Liver (tissue), 8 donors: ENCODE measurements at regions not wholly inside any gene's neighbourhood (a gene's known extent, or its start where the extent isn't known, plus 50 kb on each side); places are given as distances from the start of the nearest gene placed in this dataset.

Experiments used
- DNase-seq: peaks from one replicate; pipeline ENCODE4 v3.0.0-alpha.2; 2017; ENCODE audit warnings: low spot score
- H3K27ac ChIP-seq, 2 donors: one replicate each; pipeline ENCODE4 v1.7.0; 2013; ENCODE audit warnings: inconsistent platforms in 2 of 2, low read length in 2 of 2, control low read depth in 1 of 2, low read depth in 1 of 2, mild to moderate bottlenecking in 1 of 2
- H3K27me3 ChIP-seq, 4 donors: one replicate each; pipeline versions ENCODE4 v1.6.1 to v1.7.0; 2013; ENCODE audit warnings: low read length in 3 of 4, inconsistent platforms in 1 of 4, mild to moderate bottlenecking in 1 of 4, moderate library complexity in 1 of 4; ENCODE audit not compliant: control insufficient read depth in 4 of 4, insufficient read depth in 4 of 4
- H3K36me3 ChIP-seq, 4 donors: one replicate each; pipeline versions ENCODE4 v1.6.1 to v1.7.0; 2013; ENCODE audit warnings: low read length in 3 of 4, mild to moderate bottlenecking in 3 of 4, low read depth in 1 of 4, moderate library complexity in 1 of 4; ENCODE audit not compliant: control insufficient read depth in 4 of 4, insufficient read depth in 3 of 4
- H3K4me1 ChIP-seq, 4 donors: one replicate each; pipeline versions ENCODE4 v1.6.1 to v1.7.0; 2013; ENCODE audit warnings: low read length in 3 of 4, mild to moderate bottlenecking in 3 of 4, moderate library complexity in 1 of 4; ENCODE audit not compliant: control insufficient read depth in 4 of 4, insufficient read depth in 4 of 4
- H3K4me3 ChIP-seq, 3 donors: one replicate each; pipeline versions ENCODE4 v1.6.1 to v1.7.0; 2013; ENCODE audit warnings: low read length in 3 of 3, control low read depth in 1 of 3, low read depth in 1 of 3, mild to moderate bottlenecking in 1 of 3
- H3K9ac ChIP-seq, 2 donors: one replicate each; pipeline ENCODE4 v1.7.0; 2013; ENCODE audit warnings: low read length in 2 of 2, mild to moderate bottlenecking in 2 of 2, moderate library complexity in 2 of 2, control low read depth in 1 of 2, low read depth in 1 of 2
- H3K9me3 ChIP-seq, 4 donors: one replicate each; pipeline versions ENCODE4 v1.6.1 to v1.7.0; 2013; ENCODE audit warnings: low read length in 3 of 4; ENCODE audit not compliant: control insufficient read depth in 4 of 4
- EGR1 ChIP-seq, 2 donors: IDR thresholded peaks; 2 replicates each; pipeline ENCODE4 v1.6.1; 2016 to 2018; ENCODE audit warnings: antibody characterized with exemption in 2 of 2, low read depth in 2 of 2
- FOXA1 ChIP-seq: IDR thresholded peaks from 2 replicates; pipeline ENCODE4 v1.6.1; 2016; ENCODE audit warnings: antibody characterized with exemption
- FOXA2 ChIP-seq: IDR thresholded peaks from 2 replicates; pipeline ENCODE4 v1.6.1; 2016; ENCODE audit warnings: antibody characterized with exemption
- GABPA ChIP-seq, 2 donors: IDR thresholded peaks in 1 of 2; conservative IDR thresholded peaks in 1 of 2; 2 replicates each; pipeline ENCODE4 v1.6.1; 2016; ENCODE audit warnings: antibody characterized with exemption in 2 of 2, mild to moderate bottlenecking in 1 of 2, moderate library complexity in 1 of 2
- HNF4A ChIP-seq, 2 donors: conservative IDR thresholded peaks; 2 replicates each; pipeline ENCODE4 v1.6.1; 2016; ENCODE audit warnings: antibody characterized with exemption in 2 of 2, mild to moderate bottlenecking in 2 of 2
- HNF4G ChIP-seq: IDR thresholded peaks from 2 replicates; pipeline ENCODE4 v1.6.1; 2016; ENCODE audit warnings: antibody characterized with exemption
- JUND ChIP-seq, 2 donors: IDR thresholded peaks; 2 replicates each; pipeline ENCODE4 v1.6.1; 2016; ENCODE audit warnings: antibody characterized with exemption in 2 of 2
- NR2F2 ChIP-seq: IDR thresholded peaks from 2 replicates; pipeline ENCODE4 v1.6.1; 2016; ENCODE audit warnings: antibody characterized with exemption
- RAD21 ChIP-seq, 2 donors: IDR thresholded peaks; 2 replicates each; pipeline ENCODE4 v1.6.1; 2016; ENCODE audit warnings: antibody characterized with exemption in 2 of 2, mild to moderate bottlenecking in 2 of 2
- RXRA ChIP-seq, 2 donors: IDR thresholded peaks; 2 replicates each; pipeline ENCODE4 v1.6.1; 2017 to 2018; ENCODE audit warnings: antibody characterized with exemption in 2 of 2, mild to moderate bottlenecking in 1 of 2
- SP1 ChIP-seq: IDR thresholded peaks from 2 replicates; pipeline ENCODE4 v1.6.1; 2018; ENCODE audit warnings: antibody characterized with exemption, mild to moderate bottlenecking
- TAF1 ChIP-seq: conservative IDR thresholded peaks from 2 replicates; pipeline ENCODE4 v1.6.1; 2016; ENCODE audit warnings: antibody characterized with exemption, mild to moderate bottlenecking
- YY1 ChIP-seq: IDR thresholded peaks from 2 replicates; pipeline ENCODE4 v1.6.1; 2016; ENCODE audit warnings: antibody characterized with exemption, mild to moderate bottlenecking
- WGBS: extraction: QIAGEN DNeasy Blood & Tissue Kit; methylation state at CpG from one replicate; pipeline ENCODE4 v1.1.7; 2013; 5-methylcytosine and 5-hydroxymethylcytosine counted together
- TF ChIP-seq, protein P1 (sequence below): IDR thresholded peaks from 2 replicates; pipeline ENCODE4 v1.6.1; 2016; ENCODE audit warnings: antibody characterized with exemption
- TF ChIP-seq, protein P2 (sequence below): IDR thresholded peaks from 2 replicates; pipeline ENCODE4 v1.6.1; 2016; ENCODE audit warnings: antibody characterized with exemption
- TF ChIP-seq, protein P3 (sequence below): fragments of 150-350 bp; IDR thresholded peaks from 2 replicates; pipeline ENCODE4 v1.5.1; 2017; ENCODE audit warnings: improper control_type of control experiment, low read depth, low read length; ENCODE audit not compliant: missing input control
- TF ChIP-seq, protein P4 (sequence below): IDR thresholded peaks from 2 replicates; pipeline ENCODE4 v1.6.1; 2016; ENCODE audit warnings: antibody characterized with exemption, mild to moderate bottlenecking
- TF ChIP-seq, protein P5 (sequence below): IDR thresholded peaks from 2 replicates; pipeline ENCODE4 v1.6.1; 2016; ENCODE audit warnings: antibody characterized with exemption
- donor health status: healthy.
- donor health status: healthy.
- donor health status: healthy.
- donor health status: healthy.
- donor health status: healthy.

DNA sequence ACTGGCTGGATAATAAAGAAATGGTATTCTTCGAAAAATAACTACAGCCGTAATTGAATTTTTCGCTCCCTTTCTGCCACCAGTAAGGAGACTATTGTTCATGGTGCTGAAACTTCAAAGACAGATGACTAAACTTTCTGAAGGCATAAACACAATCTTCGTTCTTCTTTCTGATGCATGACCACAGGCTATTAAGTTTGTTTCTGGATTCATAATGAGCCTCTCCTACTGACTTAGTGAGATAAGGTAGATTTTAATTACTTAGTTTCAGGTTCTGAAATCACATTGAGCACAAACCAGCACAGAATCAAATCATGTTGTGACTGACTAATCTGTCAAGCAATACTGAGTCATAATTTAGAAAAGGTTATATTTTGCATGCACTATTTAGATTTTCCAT lies 441.8 kb upstream of the CCNG1 start (continued):
- TF ChIP-seq, protein P1, sequence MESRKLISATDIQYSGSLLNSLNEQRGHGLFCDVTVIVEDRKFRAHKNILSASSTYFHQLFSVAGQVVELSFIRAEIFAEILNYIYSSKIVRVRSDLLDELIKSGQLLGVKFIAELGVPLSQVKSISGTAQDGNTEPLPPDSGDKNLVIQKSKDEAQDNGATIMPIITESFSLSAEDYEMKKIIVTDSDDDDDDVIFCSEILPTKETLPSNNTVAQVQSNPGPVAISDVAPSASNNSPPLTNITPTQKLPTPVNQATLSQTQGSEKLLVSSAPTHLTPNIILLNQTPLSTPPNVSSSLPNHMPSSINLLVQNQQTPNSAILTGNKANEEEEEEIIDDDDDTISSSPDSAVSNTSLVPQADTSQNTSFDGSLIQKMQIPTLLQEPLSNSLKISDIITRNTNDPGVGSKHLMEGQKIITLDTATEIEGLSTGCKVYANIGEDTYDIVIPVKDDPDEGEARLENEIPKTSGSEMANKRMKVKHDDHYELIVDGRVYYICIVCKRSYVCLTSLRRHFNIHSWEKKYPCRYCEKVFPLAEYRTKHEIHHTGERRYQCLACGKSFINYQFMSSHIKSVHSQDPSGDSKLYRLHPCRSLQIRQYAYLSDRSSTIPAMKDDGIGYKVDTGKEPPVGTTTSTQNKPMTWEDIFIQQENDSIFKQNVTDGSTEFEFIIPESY, result no peak
- TF ChIP-seq EGR1 (IDR thresholded peaks at IDR 0.05; ENCODE audit: low read depth in 2 of 2), result no peak
- no peak for TF ChIP-seq YY1
- TF ChIP-seq SP1, result no peak
- no peak for TF ChIP-seq RAD21 (IDR thresholded peaks at IDR 0.05)
- TF ChIP-seq NR2F2, result no peak
- no peak for TF ChIP-seq RXRA (IDR thresholded peaks at IDR 0.05)
- no peak for TF ChIP-seq HNF4G
- TF ChIP-seq FOXA2, result no peak
- TF ChIP-seq, protein P2, sequence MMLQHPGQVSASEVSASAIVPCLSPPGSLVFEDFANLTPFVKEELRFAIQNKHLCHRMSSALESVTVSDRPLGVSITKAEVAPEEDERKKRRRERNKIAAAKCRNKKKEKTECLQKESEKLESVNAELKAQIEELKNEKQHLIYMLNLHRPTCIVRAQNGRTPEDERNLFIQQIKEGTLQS, result no peak

DNA sequence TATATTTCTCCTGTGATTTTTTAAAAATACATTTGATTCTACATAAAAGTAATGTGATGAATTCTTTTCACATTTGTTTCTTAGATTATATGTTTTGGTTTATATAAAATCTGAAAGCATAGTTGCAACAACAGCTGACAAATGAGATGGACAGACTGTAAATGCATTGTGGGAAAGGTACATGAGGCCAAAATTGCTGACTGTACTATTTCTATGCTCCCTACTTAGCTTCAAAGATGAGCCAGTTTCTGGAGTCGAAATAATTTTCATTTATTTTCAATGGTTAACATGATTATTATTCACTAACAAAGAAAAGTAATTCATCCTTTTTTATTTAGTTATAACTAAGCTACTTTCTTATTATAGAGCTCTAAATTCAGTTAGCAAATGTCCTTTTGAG lies 441.3 kb upstream of the CCNG1 start:
- Histone ChIP-seq H3K4me1 (no peaks in the 10 kb centered on the region), H3K4me3 (no peak overlapping the region), H3K27ac (no peak overlapping the region), H3K9ac (no peak overlapping the region), H3K9me3 (no peaks in the 10 kb centered on the region), H3K27me3 (no peaks in the 10 kb centered on the region), H3K36me3 (no peaks in the 10 kb centered on the region)
- TF ChIP-seq, protein P3, sequence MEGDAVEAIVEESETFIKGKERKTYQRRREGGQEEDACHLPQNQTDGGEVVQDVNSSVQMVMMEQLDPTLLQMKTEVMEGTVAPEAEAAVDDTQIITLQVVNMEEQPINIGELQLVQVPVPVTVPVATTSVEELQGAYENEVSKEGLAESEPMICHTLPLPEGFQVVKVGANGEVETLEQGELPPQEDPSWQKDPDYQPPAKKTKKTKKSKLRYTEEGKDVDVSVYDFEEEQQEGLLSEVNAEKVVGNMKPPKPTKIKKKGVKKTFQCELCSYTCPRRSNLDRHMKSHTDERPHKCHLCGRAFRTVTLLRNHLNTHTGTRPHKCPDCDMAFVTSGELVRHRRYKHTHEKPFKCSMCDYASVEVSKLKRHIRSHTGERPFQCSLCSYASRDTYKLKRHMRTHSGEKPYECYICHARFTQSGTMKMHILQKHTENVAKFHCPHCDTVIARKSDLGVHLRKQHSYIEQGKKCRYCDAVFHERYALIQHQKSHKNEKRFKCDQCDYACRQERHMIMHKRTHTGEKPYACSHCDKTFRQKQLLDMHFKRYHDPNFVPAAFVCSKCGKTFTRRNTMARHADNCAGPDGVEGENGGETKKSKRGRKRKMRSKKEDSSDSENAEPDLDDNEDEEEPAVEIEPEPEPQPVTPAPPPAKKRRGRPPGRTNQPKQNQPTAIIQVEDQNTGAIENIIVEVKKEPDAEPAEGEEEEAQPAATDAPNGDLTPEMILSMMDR, result no peak
- TF ChIP-seq FOXA2 (no peak), HNF4G (no peak), HNF4A (conservative IDR thresholded peaks at IDR 0.05) (no peak), FOXA1 (no peak), JUND (IDR thresholded peaks at IDR 0.05) (no peak), GABPA (IDR thresholded peaks at IDR 0.05 in 1 of 2, conservative IDR thresholded peaks at IDR 0.05 in 1 of 2) (no peak), SP1 (no peak), RXRA (IDR thresholded peaks at IDR 0.05) (no peak), YY1 (no peak), EGR1 (IDR thresholded peaks at IDR 0.05; ENCODE audit: low read depth in 2 of 2) (no peak), RAD21 (IDR thresholded peaks at IDR 0.05) (no peak), NR2F2 (no peak), TAF1 (no peak)
- TF ChIP-seq, protein P4, sequence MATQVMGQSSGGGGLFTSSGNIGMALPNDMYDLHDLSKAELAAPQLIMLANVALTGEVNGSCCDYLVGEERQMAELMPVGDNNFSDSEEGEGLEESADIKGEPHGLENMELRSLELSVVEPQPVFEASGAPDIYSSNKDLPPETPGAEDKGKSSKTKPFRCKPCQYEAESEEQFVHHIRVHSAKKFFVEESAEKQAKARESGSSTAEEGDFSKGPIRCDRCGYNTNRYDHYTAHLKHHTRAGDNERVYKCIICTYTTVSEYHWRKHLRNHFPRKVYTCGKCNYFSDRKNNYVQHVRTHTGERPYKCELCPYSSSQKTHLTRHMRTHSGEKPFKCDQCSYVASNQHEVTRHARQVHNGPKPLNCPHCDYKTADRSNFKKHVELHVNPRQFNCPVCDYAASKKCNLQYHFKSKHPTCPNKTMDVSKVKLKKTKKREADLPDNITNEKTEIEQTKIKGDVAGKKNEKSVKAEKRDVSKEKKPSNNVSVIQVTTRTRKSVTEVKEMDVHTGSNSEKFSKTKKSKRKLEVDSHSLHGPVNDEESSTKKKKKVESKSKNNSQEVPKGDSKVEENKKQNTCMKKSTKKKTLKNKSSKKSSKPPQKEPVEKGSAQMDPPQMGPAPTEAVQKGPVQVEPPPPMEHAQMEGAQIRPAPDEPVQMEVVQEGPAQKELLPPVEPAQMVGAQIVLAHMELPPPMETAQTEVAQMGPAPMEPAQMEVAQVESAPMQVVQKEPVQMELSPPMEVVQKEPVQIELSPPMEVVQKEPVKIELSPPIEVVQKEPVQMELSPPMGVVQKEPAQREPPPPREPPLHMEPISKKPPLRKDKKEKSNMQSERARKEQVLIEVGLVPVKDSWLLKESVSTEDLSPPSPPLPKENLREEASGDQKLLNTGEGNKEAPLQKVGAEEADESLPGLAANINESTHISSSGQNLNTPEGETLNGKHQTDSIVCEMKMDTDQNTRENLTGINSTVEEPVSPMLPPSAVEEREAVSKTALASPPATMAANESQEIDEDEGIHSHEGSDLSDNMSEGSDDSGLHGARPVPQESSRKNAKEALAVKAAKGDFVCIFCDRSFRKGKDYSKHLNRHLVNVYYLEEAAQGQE, result no peak
- TF ChIP-seq, protein P1, result no peak
- TF ChIP-seq, protein P5, sequence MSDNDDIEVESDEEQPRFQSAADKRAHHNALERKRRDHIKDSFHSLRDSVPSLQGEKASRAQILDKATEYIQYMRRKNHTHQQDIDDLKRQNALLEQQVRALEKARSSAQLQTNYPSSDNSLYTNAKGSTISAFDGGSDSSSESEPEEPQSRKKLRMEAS, result no peak
- TF ChIP-seq, protein P2, result no peak
- WGBS, result 78% methylated on average over 1 of the region's 1 CpG
- no peak for DNase-seq
